LNCaP clone FGC (cell line): ENCODE measurements at regions not wholly inside any gene's neighbourhood (a gene's known extent, or its start where the extent isn't known, plus 50 kb on each side); places are given as distances from the start of the nearest gene placed in this dataset.
"Not testable (repeated sequence)": the region's sequence is repeated elsewhere in the genome, so short reads cannot be mapped to it uniquely, and the experiment has no call there.

Experiments
- DNase-seq: peaks from one replicate; pipeline ENCODE4 v3.0.0-alpha.2; 2011; ENCODE audit warnings: low read depth
- H3K4me3 ChIP-seq: 2 replicates; pipeline ENCODE4 v1.5.1; 2011; ENCODE audit warnings: mild to moderate bottlenecking, low read depth, low read length, control low read depth
- CTCF ChIP-seq: IDR thresholded peaks from 2 replicates; pipeline ENCODE4 v1.5.1; 2012; ENCODE audit warnings: mild to moderate bottlenecking; ENCODE audit not compliant: control insufficient read depth, insufficient read depth; ENCODE audit errors: extremely low read depth

- no peak for TF ChIP-seq CTCF
- no peak overlapping the region for H3K4me3 ChIP-seq
- no peak for DNase-seq
Measured at GRCh38 chr11:82183346-82183745, 550.3 kb downstream of the FAM181B start.

GRCh38 chr11:82182697-82183096, 551.0 kb downstream of the FAM181B start:
- H3K4me3 ChIP-seq, DNase-seq: not testable (repeated sequence)

- DNase-seq = not testable (repeated sequence)
Measured at GRCh38 chr11:82181796-82182195, 551.9 kb downstream of the FAM181B start.

GRCh38 chr11:82176945-82177344, 556.7 kb downstream of the FAM181B start:
- TF ChIP-seq CTCF = no peak
- H3K4me3 ChIP-seq = no peak overlapping the region
- DNase-seq = no peak

More at GRCh38 chr11:82181796-82182195, 551.9 kb downstream of the FAM181B start:
- not testable (repeated sequence) for H3K4me3 ChIP-seq

GRCh38 chr11:82176365-82176764, 557.3 kb downstream of the FAM181B start:
- H3K4me3 ChIP-seq = no peak overlapping the region
- no peak for TF ChIP-seq CTCF
- no peak for DNase-seq

- DNase-seq = no peak
- TF ChIP-seq CTCF = peak; percentile 51
- H3K4me3 ChIP-seq = no peak overlapping the region
Measured at GRCh38 chr11:82174610-82175009, 559.1 kb downstream of the FAM181B start.

- no peak overlapping the region for H3K4me3 ChIP-seq
- TF ChIP-seq CTCF = no peak
Measured at GRCh38 chr11:82146789-82147188, 586.9 kb downstream of the FAM181B start.

GRCh38 chr11:82118946-82119345, 614.7 kb downstream of the FAM181B start:
- DNase-seq = no peak
- no peak for TF ChIP-seq CTCF
- H3K4me3 ChIP-seq = no peak overlapping the region

More at GRCh38 chr11:82146789-82147188, 586.9 kb downstream of the FAM181B start:
- DNase-seq = no peak
